Kidney epithelial cell (primary cell): ENCODE measurements at regions not wholly inside any gene's neighbourhood (a gene's known extent, or its start where the extent isn't known, plus 50 kb on each side); places are given as distances from the start of the nearest gene placed in this dataset.

Experiments used
- DNase-seq: peaks from one replicate; pipeline ENCODE4 v3.0.0-alpha.2; 2010; ENCODE audit warnings: low read depth
- H3K27me3 ChIP-seq: 2 replicates; pipeline ENCODE4 v1.6.0; 2011; ENCODE audit warnings: low read length; ENCODE audit not compliant: control insufficient read depth, insufficient read depth
- H3K36me3 ChIP-seq: 2 replicates; pipeline ENCODE4 v1.5.1; 2011; ENCODE audit warnings: low read length; ENCODE audit not compliant: control insufficient read depth, insufficient read depth
- H3K4me3 ChIP-seq: 2 replicates; pipeline ENCODE4 v1.5.1; 2011; ENCODE audit warnings: low read depth, mild to moderate bottlenecking, control low read depth, low read length
- CTCF ChIP-seq: IDR thresholded peaks from 2 replicates; pipeline ENCODE4 v1.5.1; 2011; ENCODE audit warnings: mild to moderate bottlenecking, moderate library complexity, low read length, control low read depth, inconsistent platforms; ENCODE audit not compliant: insufficient read depth, poor library complexity, severe bottlenecking

GRCh38 chr1:76759171-76759860, 108.0 kb upstream of the ST6GALNAC5 start:
- DNase-seq = no peak
- no peaks in the 10 kb centered on the region for H3K27me3 ChIP-seq
- no peak for TF ChIP-seq CTCF
- no peak overlapping the region for H3K4me3 ChIP-seq
- no peaks in the 10 kb centered on the region for H3K36me3 ChIP-seq

- Histone ChIP-seq H3K36me3 (no peaks in the 10 kb centered on the region), H3K4me3 (no peak overlapping the region), H3K27me3 (no peaks in the 10 kb centered on the region)
- no peak for TF ChIP-seq CTCF
- DNase-seq = peak; percentile 56
Observed at GRCh38 chr1:76759950-76760349, 107.3 kb upstream of the ST6GALNAC5 start.

GRCh38 chr1:76763738-76764137, 103.5 kb upstream of the ST6GALNAC5 start:
- Histone ChIP-seq H3K4me3 (no peak overlapping the region), H3K36me3 (no peaks in the 10 kb centered on the region), H3K27me3 (no peaks in the 10 kb centered on the region)
- no peak for DNase-seq
- no peak for TF ChIP-seq CTCF

GRCh38 chr1:76764638-76765454, 102.4 kb upstream of the ST6GALNAC5 start:
- Histone ChIP-seq H3K36me3 (no peaks in the 10 kb centered on the region), H3K4me3 (no peak overlapping the region), H3K27me3 (no peaks in the 10 kb centered on the region)
- TF ChIP-seq CTCF = no peak
- no peak for DNase-seq

- Histone ChIP-seq H3K4me3 (no peak overlapping the region), H3K27me3 (no peaks in the 10 kb centered on the region), H3K36me3 (no peaks in the 10 kb centered on the region)
- TF ChIP-seq CTCF = no peak
- no peak for DNase-seq
Observed at GRCh38 chr1:76766381-76766780, 100.9 kb upstream of the ST6GALNAC5 start.
